ENCODE measurements at regions not wholly inside any gene's neighbourhood (a gene's known extent, or its start where the extent isn't known, plus 50 kb on each side); places are given as distances from the start of the nearest gene placed in this dataset.

GRCh38 chr1:208603721-208604120 lies 359.5 kb upstream of the PLXNA2 start:
- DNase-seq (ENCODE audit: low spot score): no peak
- intact Hi-C loops (cut with DNase I): no loop called here

- intact Hi-C loops (cut with DNase I): no loop called here
- no peak for DNase-seq (ENCODE audit: low spot score)
These were observed 360.1 kb upstream of the PLXNA2 start for GRCh38 chr1:208604295-208604694.

- no peak for DNase-seq (ENCODE audit: low spot score)
These were observed 362.8 kb upstream of the PLXNA2 start for GRCh38 chr1:208606959-208607358.

GRCh38 chr1:208607616-208608015 lies 363.4 kb upstream of the PLXNA2 start:
- intact Hi-C loops (cut with DNase I): no loop called here

More at GRCh38 chr1:208606959-208607358, 362.8 kb upstream of the PLXNA2 start:
- intact Hi-C loops (cut with DNase I): no loop called here

GRCh38 chr1:208614610-208615009 lies 370.4 kb upstream of the PLXNA2 start:
- intact Hi-C loops (cut with DNase I): no loop called here
- DNase-seq (ENCODE audit: low spot score): no peak

More at GRCh38 chr1:208607616-208608015, 363.4 kb upstream of the PLXNA2 start:
- no peak for DNase-seq (ENCODE audit: low spot score)

- no peak for DNase-seq (ENCODE audit: low spot score)
- intact Hi-C loops (cut with DNase I): no loop called here
These were observed 371.2 kb upstream of the PLXNA2 start for GRCh38 chr1:208615371-208615770.

- no peak for DNase-seq (ENCODE audit: low spot score)
- intact Hi-C loops (cut with DNase I): no loop called here
These were observed 372.6 kb upstream of the PLXNA2 start for GRCh38 chr1:208616776-208617175.

GRCh38 chr1:208628022-208628914 lies 384.1 kb upstream of the PLXNA2 start:
- intact Hi-C loops (cut with DNase I): no loop called here

GRCh38 chr1:208631092-208631491 lies 386.9 kb upstream of the PLXNA2 start:
- no peak for DNase-seq (ENCODE audit: low spot score)
- intact Hi-C loops (cut with DNase I): no loop called here

More at GRCh38 chr1:208628022-208628914, 384.1 kb upstream of the PLXNA2 start:
- no peak for DNase-seq (ENCODE audit: low spot score)

- DNase-seq (ENCODE audit: low spot score): no peak
- intact Hi-C loops (cut with DNase I): no loop called here
These were observed 387.3 kb upstream of the PLXNA2 start for GRCh38 chr1:208631506-208631905.

- DNase-seq (ENCODE audit: low spot score): no peak
- intact Hi-C loops (cut with DNase I): no loop called here
These were observed 390.4 kb upstream of the PLXNA2 start for GRCh38 chr1:208634346-208635140.

- intact Hi-C loops (cut with DNase I): no loop called here
- DNase-seq (ENCODE audit: low spot score): no peak
These were observed 393.0 kb upstream of the PLXNA2 start for GRCh38 chr1:208637181-208637580.

GRCh38 chr1:208639382-208639781 lies 395.2 kb upstream of the PLXNA2 start:
- intact Hi-C loops (cut with DNase I): no loop called here
- no peak for DNase-seq (ENCODE audit: low spot score)

GRCh38 chr1:208640295-208640694 lies 396.1 kb upstream of the PLXNA2 start:
- DNase-seq (ENCODE audit: low spot score): no peak
- intact Hi-C loops (cut with DNase I): no loop called here

- intact Hi-C loops (cut with DNase I): no loop called here
- DNase-seq (ENCODE audit: low spot score): no peak
These were observed 397.5 kb upstream of the PLXNA2 start for GRCh38 chr1:208641579-208642280.

- DNase-seq (ENCODE audit: low spot score): no peak
- intact Hi-C loops (cut with DNase I): no loop called here
These were observed 398.9 kb upstream of the PLXNA2 start for GRCh38 chr1:208643005-208643597.

- no peak for DNase-seq (ENCODE audit: low spot score)
- intact Hi-C loops (cut with DNase I): no loop called here
These were observed 400.4 kb upstream of the PLXNA2 start for GRCh38 chr1:208644401-208645160.

- intact Hi-C loops (cut with DNase I): no loop called here
These were observed 402.2 kb upstream of the PLXNA2 start for GRCh38 chr1:208646431-208646830.

GRCh38 chr1:208648146-208648545 lies 404.0 kb upstream of the PLXNA2 start:
- intact Hi-C loops (cut with DNase I): no loop called here
- no peak for DNase-seq (ENCODE audit: low spot score)

More at GRCh38 chr1:208646431-208646830, 402.2 kb upstream of the PLXNA2 start:
- DNase-seq (ENCODE audit: low spot score): no peak

All from cardiac septum (tissue), 1 donor.